ENCODE measurements at regions not wholly inside any gene's neighbourhood (a gene's known extent, or its start where the extent isn't known, plus 50 kb on each side); places are given as distances from the start of the nearest gene placed in this dataset.

- no peak overlapping the region for H3K27ac Mint-ChIP-seq
- no peaks in the 10 kb centered on the region for H3K4me1 Mint-ChIP-seq (ENCODE audit: low read depth in 2 of 2)
- DNase-seq (no peak), ATAC-seq (replicated peaks) (no peak)
- H3K9me3 Mint-ChIP-seq: no peaks in the 10 kb centered on the region
- peaks cover 7 to 52% of the 10 kb centered on the region in 2 donors for H3K27me3 Mint-ChIP-seq
- H3K4me3 Mint-ChIP-seq: no peak overlapping the region
- H3K36me3 Mint-ChIP-seq (ENCODE audit: insufficient read depth): no peaks in the 10 kb centered on the region
Measured at GRCh38 chr18:10055125-10055750, 141.4 kb downstream of the VAPA start.

DNA sequence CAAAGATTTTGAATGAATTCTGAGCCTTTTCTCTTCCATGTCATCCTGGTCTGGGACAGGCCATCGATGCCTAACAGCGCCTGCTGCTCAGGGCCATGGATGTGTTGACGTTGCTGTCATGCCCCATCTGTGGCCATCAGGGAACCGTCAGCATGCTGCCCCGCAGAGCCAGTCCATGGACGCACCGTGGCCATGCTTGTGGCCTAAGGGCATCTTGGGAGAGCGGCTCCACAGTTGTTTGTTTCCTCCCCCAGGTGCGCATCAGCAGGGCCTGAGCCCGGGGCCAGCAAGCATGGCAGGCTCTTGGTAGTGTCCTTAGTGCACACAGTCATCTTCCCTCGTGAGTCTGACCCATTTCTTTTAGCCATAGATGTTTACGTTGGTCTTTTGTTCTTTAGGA, 142.7 kb downstream of the VAPA start:
- H3K27ac Mint-ChIP-seq: no peak overlapping the region
- no peaks in the 10 kb centered on the region for H3K36me3 Mint-ChIP-seq (ENCODE audit: insufficient read depth)

GRCh38 chr18:10057401-10057893, 143.6 kb downstream of the VAPA start:
- H3K4me3 Mint-ChIP-seq: no peak overlapping the region
- DNase-seq (no peak), ATAC-seq (replicated peaks) (no peak)
- H3K27me3 Mint-ChIP-seq: peaks cover 7 to 73% of the 10 kb centered on the region in 2 donors
- no peaks in the 10 kb centered on the region for H3K9me3 Mint-ChIP-seq
- no peaks in the 10 kb centered on the region for H3K36me3 Mint-ChIP-seq (ENCODE audit: insufficient read depth)
- no peaks in the 10 kb centered on the region for H3K4me1 Mint-ChIP-seq (ENCODE audit: low read depth in 2 of 2)
- no peak overlapping the region for H3K27ac Mint-ChIP-seq

More for the DNA sequence above, 142.7 kb downstream of the VAPA start:
- Mint-ChIP-seq H3K9me3 (no peaks in the 10 kb centered on the region), H3K27me3 (peaks cover 7 to 63% of the 10 kb centered on the region in 2 donors), H3K4me3 (no peak overlapping the region), H3K4me1 (ENCODE audit: low read depth in 2 of 2) (no peaks in the 10 kb centered on the region)
- ATAC-seq (replicated peaks) (no peak), DNase-seq (no peak)

DNA sequence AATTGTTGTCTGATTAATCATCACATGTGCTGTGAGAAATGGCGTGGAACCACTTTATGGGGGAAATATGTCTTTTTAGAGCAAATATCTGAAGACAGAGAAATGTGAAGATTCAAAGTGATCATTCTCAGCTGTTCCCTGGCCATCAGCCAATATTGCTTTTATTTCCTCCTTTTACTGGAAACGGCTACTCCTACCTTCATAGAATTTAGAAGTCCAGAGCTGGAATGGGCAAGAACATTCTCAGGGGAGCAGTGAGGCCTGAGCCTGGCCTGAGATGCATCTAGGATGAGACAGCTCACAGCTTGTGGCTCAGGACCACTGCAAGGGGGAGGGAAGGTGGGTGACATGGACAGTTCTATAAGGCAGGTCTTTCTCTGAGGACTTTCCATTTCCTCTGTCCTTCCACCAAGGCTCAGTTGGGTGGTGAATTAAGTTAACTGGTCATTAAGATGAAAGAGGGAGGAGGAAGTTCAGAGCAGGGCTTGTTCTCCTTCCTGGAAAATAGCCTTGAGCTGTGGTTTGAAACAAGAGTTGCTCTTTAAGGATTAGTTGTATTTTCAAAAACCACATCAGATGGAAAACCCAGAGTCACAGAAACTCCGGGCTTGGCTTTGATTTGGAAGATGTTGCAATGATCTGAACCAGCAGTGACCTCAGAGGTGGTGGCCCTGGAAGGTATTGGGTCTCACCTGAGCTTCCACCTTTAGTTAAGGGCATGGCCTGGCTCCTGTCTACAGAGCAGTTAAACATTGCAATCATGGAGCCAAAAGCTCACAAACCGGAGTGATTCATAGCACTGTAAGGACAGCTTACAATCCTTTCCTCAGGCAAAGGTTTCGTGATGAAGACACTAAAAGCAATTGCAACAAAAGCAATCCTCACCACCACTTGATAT, 144.3 kb downstream of the VAPA start:
- Mint-ChIP-seq H3K27me3 (peaks cover 7 to 71% of the 10 kb centered on the region in 2 donors), H3K4me1 (ENCODE audit: low read depth in 2 of 2) (no peaks in the 10 kb centered on the region), H3K36me3 (ENCODE audit: insufficient read depth) (no peaks in the 10 kb centered on the region), H3K27ac (no peak overlapping the region), H3K4me3 (no peak overlapping the region), H3K9me3 (no peaks in the 10 kb centered on the region)
- DNase-seq: no peak
- ATAC-seq (replicated peaks): no peak

DNA sequence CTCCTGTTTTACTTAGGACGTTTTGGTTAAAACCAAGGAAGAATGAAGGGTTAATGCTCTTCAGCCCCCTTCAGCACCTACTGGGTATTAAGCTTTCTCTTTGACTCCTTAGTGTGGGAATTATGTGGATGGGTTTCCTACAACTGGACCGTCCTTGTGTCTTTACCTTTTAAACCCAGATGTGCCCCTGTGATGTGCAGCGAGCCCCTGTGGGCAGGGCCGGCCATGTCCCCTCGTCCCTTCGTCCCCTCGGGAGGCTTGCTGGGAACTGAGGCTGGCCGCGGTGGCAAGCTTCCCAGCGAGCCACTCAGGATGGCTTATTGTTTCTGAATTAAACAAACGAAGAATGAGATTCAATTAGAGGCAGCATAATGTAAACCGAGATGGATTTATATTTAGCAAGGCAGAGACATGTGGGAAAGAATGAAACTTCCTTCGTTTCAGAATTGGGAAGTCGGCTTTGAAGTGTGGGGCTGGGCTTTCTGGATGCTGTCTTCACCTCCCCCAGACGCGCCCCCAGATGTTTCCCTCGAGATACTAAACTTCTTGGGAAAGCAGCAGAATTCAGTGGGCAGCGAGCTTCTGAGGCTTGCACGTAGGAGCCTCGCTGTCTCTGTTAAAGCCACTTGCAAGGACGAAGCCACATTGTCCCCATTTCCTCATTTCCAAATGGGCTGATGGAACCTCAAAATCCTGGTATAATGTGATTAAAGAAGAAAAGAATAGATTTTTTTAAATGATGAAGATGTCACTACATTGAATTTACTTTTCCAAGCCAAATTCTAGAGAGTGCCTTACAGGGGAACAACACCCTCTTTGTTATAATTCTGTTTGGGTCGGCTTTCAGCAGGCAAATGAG, 146.0 kb downstream of the VAPA start:
- H3K4me1 Mint-ChIP-seq (ENCODE audit: low read depth in 2 of 2): no peaks in the 10 kb centered on the region
- H3K27me3 Mint-ChIP-seq: peaks cover 7 to 54% of the 10 kb centered on the region in 2 donors
- no peak overlapping the region for H3K4me3 Mint-ChIP-seq
- no peak overlapping the region for H3K27ac Mint-ChIP-seq
- no peak for ATAC-seq (replicated peaks)
- DNase-seq: no peak
- H3K36me3 Mint-ChIP-seq (ENCODE audit: insufficient read depth): no peaks in the 10 kb centered on the region
- no peaks in the 10 kb centered on the region for H3K9me3 Mint-ChIP-seq

DNA sequence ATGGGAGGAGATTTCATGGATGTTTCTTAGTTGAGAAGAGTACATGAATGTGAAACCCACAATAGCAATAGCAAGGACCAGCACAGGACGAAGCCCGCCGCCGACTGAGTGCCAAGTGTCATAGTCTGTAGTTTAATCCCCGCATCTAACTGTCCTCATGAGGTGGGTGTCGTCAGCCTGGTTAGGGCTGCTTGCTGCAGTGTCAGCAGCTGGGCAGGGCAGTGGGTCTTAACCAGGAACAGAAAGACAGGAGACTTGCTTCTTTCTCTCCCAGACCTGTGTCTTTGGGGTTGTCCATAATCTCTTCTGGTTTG, 146.6 kb downstream of the VAPA start:
- Mint-ChIP-seq H3K36me3 (ENCODE audit: insufficient read depth) (no peaks in the 10 kb centered on the region), H3K4me1 (ENCODE audit: low read depth in 2 of 2) (no peaks in the 10 kb centered on the region), H3K27me3 (peaks cover 8 to 52% of the 10 kb centered on the region in 2 donors), H3K4me3 (no peak overlapping the region), H3K27ac (no peak overlapping the region), H3K9me3 (no peaks in the 10 kb centered on the region)
- ATAC-seq (replicated peaks) (no peak), DNase-seq (no peak)

- DNase-seq (no peak), ATAC-seq (replicated peaks) (no peak)
- Mint-ChIP-seq H3K4me3 (no peak overlapping the region), H3K36me3 (ENCODE audit: insufficient read depth) (no peaks in the 10 kb centered on the region), H3K9me3 (no peaks in the 10 kb centered on the region), H3K4me1 (ENCODE audit: low read depth in 2 of 2) (no peaks in the 10 kb centered on the region), H3K27ac (no peak overlapping the region), H3K27me3 (peaks cover 13 to 52% of the 10 kb centered on the region in 2 donors)
Measured at GRCh38 chr18:10060841-10061240, 147.0 kb downstream of the VAPA start.

DNA sequence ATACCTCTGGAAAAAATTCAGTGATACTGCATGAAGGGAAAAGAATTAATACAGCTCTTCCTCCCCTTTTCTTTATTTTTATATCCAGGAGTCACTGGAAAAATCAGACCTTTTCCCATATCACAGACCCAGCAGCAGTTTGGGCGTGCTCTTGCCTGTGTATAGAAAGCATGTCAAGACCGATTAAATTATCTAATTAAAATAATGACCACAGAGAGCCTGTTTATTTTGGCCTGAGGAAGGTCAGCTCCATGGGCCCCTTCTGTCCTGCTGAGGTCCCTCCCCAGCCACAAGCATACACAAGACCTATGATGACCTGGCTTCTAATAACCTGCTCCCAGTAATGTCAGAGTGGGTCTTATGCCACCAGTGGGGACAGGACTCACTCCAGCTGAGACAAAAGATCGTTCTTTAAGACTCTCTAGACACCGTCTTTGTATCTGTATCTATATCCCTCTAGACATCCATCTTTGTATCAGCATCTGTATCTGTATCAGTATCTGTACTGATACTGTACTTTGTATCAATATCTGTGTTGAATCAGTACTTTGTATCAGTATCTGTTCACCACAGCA, 147.8 kb downstream of the VAPA start:
- Mint-ChIP-seq H3K27me3 (peaks cover 11 to 48% of the 10 kb centered on the region in 2 donors), H3K4me1 (ENCODE audit: low read depth in 2 of 2) (no peaks in the 10 kb centered on the region), H3K27ac (no peak overlapping the region), H3K9me3 (no peaks in the 10 kb centered on the region), H3K36me3 (ENCODE audit: insufficient read depth) (no peaks in the 10 kb centered on the region), H3K4me3 (no peak overlapping the region)
- ATAC-seq (replicated peaks) (no peak), DNase-seq (no peak)

DNA sequence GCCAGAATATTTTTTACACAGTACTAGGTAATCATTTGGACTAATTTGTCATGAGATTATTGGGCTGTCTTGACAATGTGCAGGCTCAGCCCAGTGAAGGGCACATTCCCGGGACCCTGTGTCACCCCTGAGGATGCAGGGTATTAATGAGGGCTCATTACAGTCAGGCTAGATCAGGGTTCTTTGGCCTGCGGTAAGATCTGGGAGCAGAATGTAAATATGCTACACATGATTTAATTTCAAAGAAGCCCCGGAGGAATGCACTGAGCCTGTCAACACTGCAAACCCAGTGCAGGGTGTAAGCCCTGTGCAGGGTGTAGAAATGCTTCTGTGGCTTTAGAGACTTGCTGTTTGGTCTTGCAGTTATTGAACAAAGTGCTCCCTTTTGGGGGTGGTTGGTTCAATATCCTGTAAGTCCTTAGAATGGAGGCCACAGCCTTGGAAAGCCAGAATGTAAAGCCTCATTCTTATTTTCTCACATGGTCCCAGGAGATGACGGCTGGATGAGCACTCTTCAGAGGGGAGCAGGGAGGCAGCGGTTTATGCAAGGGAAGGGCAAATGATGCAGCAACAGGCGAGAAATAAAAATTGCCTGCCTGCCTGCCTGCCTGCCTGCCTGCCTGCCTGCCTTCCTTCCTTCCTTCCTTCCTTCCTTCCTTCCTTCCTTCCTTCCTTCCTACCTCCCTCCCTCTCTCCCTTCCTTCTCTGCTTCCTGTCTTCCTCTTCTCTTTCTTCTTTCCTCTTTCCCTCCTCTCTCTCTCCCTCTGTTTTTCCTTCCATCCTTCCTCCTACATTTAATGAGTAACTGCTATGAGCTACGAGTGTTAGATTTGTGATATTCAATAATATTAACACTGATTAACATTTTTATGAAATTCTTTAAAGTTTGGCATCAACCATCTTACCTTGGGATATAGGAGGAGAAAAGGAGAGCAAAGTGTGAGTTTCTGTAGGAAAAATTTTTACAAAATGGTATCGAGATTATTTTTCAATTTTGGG, 148.8 kb downstream of the VAPA start:
- H3K27me3 Mint-ChIP-seq: peaks cover 7 to 46% of the 10 kb centered on the region in 2 donors
- no peak for ATAC-seq (replicated peaks)
- H3K4me3 Mint-ChIP-seq: no peak overlapping the region
- H3K4me1 Mint-ChIP-seq (ENCODE audit: low read depth in 2 of 2): no peaks in the 10 kb centered on the region
- H3K9me3 Mint-ChIP-seq: no peaks in the 10 kb centered on the region
- no peaks in the 10 kb centered on the region for H3K36me3 Mint-ChIP-seq (ENCODE audit: insufficient read depth)
- H3K27ac Mint-ChIP-seq: no peak overlapping the region
- DNase-seq: no peak

DNA sequence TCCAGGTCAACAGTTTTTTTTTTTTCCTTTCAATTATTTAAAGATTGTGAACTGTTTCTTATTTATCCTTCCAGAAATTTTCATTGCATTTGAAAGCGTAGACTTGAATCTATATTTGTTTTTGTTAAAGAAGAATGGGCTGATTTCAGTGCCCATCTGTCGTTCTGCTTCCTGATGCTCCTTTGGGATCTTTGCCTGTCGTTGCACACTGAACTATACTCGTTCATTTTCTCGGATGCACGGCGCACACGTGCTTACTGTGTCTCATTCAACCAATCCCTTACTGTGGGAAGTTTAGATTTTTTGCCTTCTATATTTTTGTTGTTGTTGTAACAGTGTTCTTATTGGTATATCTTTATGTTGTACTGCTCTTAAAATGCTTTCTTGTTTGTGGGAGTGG, 149.7 kb downstream of the VAPA start:
- ATAC-seq (replicated peaks) (no peak), DNase-seq (no peak)
- Mint-ChIP-seq H3K4me3 (no peak overlapping the region), H3K9me3 (no peaks in the 10 kb centered on the region), H3K27me3 (peaks cover 15 to 50% of the 10 kb centered on the region in 2 donors), H3K4me1 (ENCODE audit: low read depth in 2 of 2) (no peaks in the 10 kb centered on the region), H3K27ac (no peak overlapping the region), H3K36me3 (ENCODE audit: insufficient read depth) (peaks cover under 1% of the 10 kb centered on the region)

GRCh38 chr18:10064267-10064666, 150.5 kb downstream of the VAPA start:
- Mint-ChIP-seq H3K4me3 (no peak overlapping the region), H3K27me3 (peaks cover 18 to 50% of the 10 kb centered on the region in 2 donors), H3K4me1 (ENCODE audit: low read depth in 2 of 2) (no peaks in the 10 kb centered on the region), H3K9me3 (no peaks in the 10 kb centered on the region), H3K27ac (no peak overlapping the region), H3K36me3 (ENCODE audit: insufficient read depth) (peaks cover 3% of the 10 kb centered on the region)
- DNase-seq (no peak), ATAC-seq (replicated peaks) (no peak)

DNA sequence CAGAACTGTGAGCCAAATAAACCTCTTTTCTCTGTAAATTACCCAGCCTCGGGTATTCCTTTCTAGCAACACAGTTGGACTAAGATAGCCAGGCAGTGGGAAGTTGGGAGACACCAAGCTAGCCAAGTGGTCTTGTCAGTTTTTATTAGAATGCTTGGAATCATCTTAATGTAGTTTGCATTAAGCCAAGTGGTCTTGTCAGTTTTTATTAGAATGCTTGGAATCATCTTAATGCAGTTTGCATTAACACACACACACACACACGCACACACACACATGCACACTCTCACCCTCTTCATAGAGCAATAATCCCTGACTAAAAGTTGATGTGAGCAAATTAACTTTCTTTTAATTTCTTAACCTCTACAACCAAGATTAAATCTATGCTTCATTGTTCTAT, 151.5 kb downstream of the VAPA start:
- Mint-ChIP-seq H3K9me3 (no peaks in the 10 kb centered on the region), H3K27me3 (peaks cover 18 to 44% of the 10 kb centered on the region in 2 donors), H3K4me3 (no peak overlapping the region), H3K27ac (no peak overlapping the region), H3K36me3 (ENCODE audit: insufficient read depth) (peaks cover 3% of the 10 kb centered on the region), H3K4me1 (ENCODE audit: low read depth in 2 of 2) (no peaks in the 10 kb centered on the region)
- DNase-seq (no peak), ATAC-seq (replicated peaks) (no peak)
